ENCODE measurements at regions not wholly inside any gene's neighbourhood (a gene's known extent, or its start where the extent isn't known, plus 50 kb on each side); places are given as distances from the start of the nearest gene placed in this dataset.
A peak's percentile ranks its signal among the peaks of the same experiment; 100 is the strongest.

- no peak for DNase-seq
- Mint-ChIP-seq H3K9me3 (ENCODE audit: unreplicated experiment) (peaks cover 2% of the 10 kb centered on the region), H3K4me1 (ENCODE audit: low read depth, unreplicated experiment) (peaks cover 14% of the 10 kb centered on the region), H3K27me3 (ENCODE audit: unreplicated experiment) (peaks cover 2% of the 10 kb centered on the region), H3K27ac (ENCODE audit: unreplicated experiment) (no peak overlapping the region), H3K36me3 (ENCODE audit: unreplicated experiment) (no peaks in the 10 kb centered on the region), H3K4me3 (ENCODE audit: unreplicated experiment) (no peak overlapping the region)
- TF ChIP-seq, protein P1, sequence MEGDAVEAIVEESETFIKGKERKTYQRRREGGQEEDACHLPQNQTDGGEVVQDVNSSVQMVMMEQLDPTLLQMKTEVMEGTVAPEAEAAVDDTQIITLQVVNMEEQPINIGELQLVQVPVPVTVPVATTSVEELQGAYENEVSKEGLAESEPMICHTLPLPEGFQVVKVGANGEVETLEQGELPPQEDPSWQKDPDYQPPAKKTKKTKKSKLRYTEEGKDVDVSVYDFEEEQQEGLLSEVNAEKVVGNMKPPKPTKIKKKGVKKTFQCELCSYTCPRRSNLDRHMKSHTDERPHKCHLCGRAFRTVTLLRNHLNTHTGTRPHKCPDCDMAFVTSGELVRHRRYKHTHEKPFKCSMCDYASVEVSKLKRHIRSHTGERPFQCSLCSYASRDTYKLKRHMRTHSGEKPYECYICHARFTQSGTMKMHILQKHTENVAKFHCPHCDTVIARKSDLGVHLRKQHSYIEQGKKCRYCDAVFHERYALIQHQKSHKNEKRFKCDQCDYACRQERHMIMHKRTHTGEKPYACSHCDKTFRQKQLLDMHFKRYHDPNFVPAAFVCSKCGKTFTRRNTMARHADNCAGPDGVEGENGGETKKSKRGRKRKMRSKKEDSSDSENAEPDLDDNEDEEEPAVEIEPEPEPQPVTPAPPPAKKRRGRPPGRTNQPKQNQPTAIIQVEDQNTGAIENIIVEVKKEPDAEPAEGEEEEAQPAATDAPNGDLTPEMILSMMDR (IDR thresholded peaks at IDR 0.05; ENCODE audit: partially characterized antibody, unreplicated experiment): no peak
Measured at GRCh38 chr5:56514245-56514644, 281.1 kb upstream of the ANKRD55 start.

- H3K27ac Mint-ChIP-seq (ENCODE audit: unreplicated experiment): no peak overlapping the region
- TF ChIP-seq, protein P1 (IDR thresholded peaks at IDR 0.05; ENCODE audit: partially characterized antibody, unreplicated experiment): no peak
- H3K36me3 Mint-ChIP-seq (ENCODE audit: unreplicated experiment): no peaks in the 10 kb centered on the region
- H3K9me3 Mint-ChIP-seq (ENCODE audit: unreplicated experiment): peaks cover 2% of the 10 kb centered on the region
- H3K4me1 Mint-ChIP-seq (ENCODE audit: low read depth, unreplicated experiment): peaks cover 14% of the 10 kb centered on the region
- no peak overlapping the region for H3K4me3 Mint-ChIP-seq (ENCODE audit: unreplicated experiment)
- no peak for DNase-seq
- H3K27me3 Mint-ChIP-seq (ENCODE audit: unreplicated experiment): no peaks in the 10 kb centered on the region
Measured at GRCh38 chr5:56513141-56513540, 280.0 kb upstream of the ANKRD55 start.

- no peaks in the 10 kb centered on the region for H3K36me3 Mint-ChIP-seq (ENCODE audit: unreplicated experiment)
- no peaks in the 10 kb centered on the region for H3K9me3 Mint-ChIP-seq (ENCODE audit: unreplicated experiment)
- no peak overlapping the region for H3K4me3 Mint-ChIP-seq (ENCODE audit: unreplicated experiment)
- H3K27ac Mint-ChIP-seq (ENCODE audit: unreplicated experiment): no peak overlapping the region
- peak; percentile 26 for DNase-seq
- TF ChIP-seq, protein P1 (IDR thresholded peaks at IDR 0.05; ENCODE audit: partially characterized antibody, unreplicated experiment): no peak
- H3K27me3 Mint-ChIP-seq (ENCODE audit: unreplicated experiment): no peaks in the 10 kb centered on the region
- H3K4me1 Mint-ChIP-seq (ENCODE audit: low read depth, unreplicated experiment): peaks cover 10% of the 10 kb centered on the region
Measured at GRCh38 chr5:56512313-56512996, 279.3 kb upstream of the ANKRD55 start.

DNA sequence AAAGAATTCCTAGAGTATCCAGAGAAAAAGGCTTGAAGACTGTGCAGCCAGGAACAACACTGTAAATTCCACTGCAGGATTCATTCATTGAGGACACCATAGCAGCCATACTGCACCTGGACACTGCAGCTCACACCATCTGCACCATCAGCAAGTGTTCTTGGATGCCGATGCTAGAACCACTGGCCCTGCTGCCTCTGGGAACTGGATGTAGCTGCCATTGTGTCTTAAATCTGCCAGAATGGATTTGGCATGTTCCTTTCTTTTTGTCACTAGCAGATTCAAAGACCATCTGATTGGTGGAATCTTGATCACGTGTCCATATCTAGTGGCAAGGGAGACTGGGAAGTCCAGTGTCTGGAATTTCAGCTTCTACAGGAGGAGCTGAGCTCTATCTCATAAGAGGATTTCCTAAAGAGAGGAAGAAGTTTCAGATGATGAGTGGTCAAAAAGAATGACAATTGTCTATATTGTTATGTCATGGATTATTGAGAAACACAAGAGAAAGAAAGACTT lies 278.3 kb upstream of the ANKRD55 start:
- Mint-ChIP-seq H3K4me1 (ENCODE audit: low read depth, unreplicated experiment) (peaks cover 2% of the 10 kb centered on the region), H3K9me3 (ENCODE audit: unreplicated experiment) (no peaks in the 10 kb centered on the region)

DNA sequence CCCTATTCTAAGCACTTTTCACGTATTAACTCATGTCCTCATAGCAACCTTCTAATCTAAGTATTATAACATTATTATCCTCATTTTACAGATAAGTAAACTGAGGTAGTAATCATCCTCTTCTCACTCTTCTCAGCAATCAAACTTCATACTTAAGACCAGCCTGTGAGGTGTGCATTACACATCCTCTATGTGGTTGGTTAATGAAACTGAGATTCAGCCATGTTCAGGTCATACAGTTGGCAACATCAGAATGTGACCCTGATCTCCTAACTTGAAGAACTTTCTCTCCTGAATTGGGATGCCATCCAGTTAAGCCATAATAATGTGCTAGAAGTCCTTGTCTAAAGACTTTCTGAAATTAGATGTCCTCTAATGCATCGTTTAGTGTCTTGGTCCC lies 275.1 kb upstream of the ANKRD55 start:
- Mint-ChIP-seq H3K27me3 (ENCODE audit: unreplicated experiment) (peaks cover 4% of the 10 kb centered on the region), H3K4me1 (ENCODE audit: low read depth, unreplicated experiment) (no peaks in the 10 kb centered on the region), H3K36me3 (ENCODE audit: unreplicated experiment) (no peaks in the 10 kb centered on the region), H3K4me3 (ENCODE audit: unreplicated experiment) (no peak overlapping the region), H3K27ac (ENCODE audit: unreplicated experiment) (no peak overlapping the region), H3K9me3 (ENCODE audit: unreplicated experiment) (no peaks in the 10 kb centered on the region)
- no peak for DNase-seq
- TF ChIP-seq, protein P1 (IDR thresholded peaks at IDR 0.05; ENCODE audit: partially characterized antibody, unreplicated experiment): no peak

More for the DNA sequence above, 278.3 kb upstream of the ANKRD55 start:
- TF ChIP-seq, protein P1 (IDR thresholded peaks at IDR 0.05; ENCODE audit: partially characterized antibody, unreplicated experiment): no peak
- Mint-ChIP-seq H3K36me3 (ENCODE audit: unreplicated experiment) (no peaks in the 10 kb centered on the region), H3K27me3 (ENCODE audit: unreplicated experiment) (peaks cover 2% of the 10 kb centered on the region), H3K27ac (ENCODE audit: unreplicated experiment) (no peak overlapping the region), H3K4me3 (ENCODE audit: unreplicated experiment) (no peak overlapping the region)
- DNase-seq: no peak

Data from glutamatergic neuron (in vitro differentiated cells).